Loucy (cell line): ENCODE measurements at regions not wholly inside any gene's neighbourhood (a gene's known extent, or its start where the extent isn't known, plus 50 kb on each side); places are given as distances from the start of the nearest gene placed in this dataset.

Experiments used
- H2AFZ ChIP-seq: fragments of 200-600 bp; sonication (generic); 2 replicates; pipeline ENCODE4 v1.6.0; 2016; ENCODE audit warnings: antibody characterized with exemption, mild to moderate bottlenecking, low read length, moderate library complexity
- H3F3A ChIP-seq: fragments of 200-600 bp; 2 replicates; pipeline ENCODE4 v1.6.0; 2016; ENCODE audit warnings: antibody characterized with exemption, low read depth, mild to moderate bottlenecking
- H3K27me3 ChIP-seq: fragments of 200-600 bp; sonication (generic); 2 replicates; pipeline ENCODE4 v1.6.1; 2014; ENCODE audit warnings: low read length, mild to moderate bottlenecking; ENCODE audit not compliant: insufficient read depth, poor library complexity, severe bottlenecking
- H3K36me3 ChIP-seq: fragments of 200-600 bp; sonication (generic); 2 replicates; pipeline ENCODE4 v1.6.1; 2016; ENCODE audit warnings: low read length; ENCODE audit not compliant: insufficient read depth
- H3K4me1 ChIP-seq: fragments of 200-600 bp; sonication (generic); 2 replicates; pipeline ENCODE4 v1.5.1; 2014; ENCODE audit warnings: low read length, mild to moderate bottlenecking; ENCODE audit not compliant: insufficient read depth, poor library complexity, severe bottlenecking
- H3K4me2 ChIP-seq: fragments of 200-600 bp; sonication (generic); 2 replicates; pipeline ENCODE4 v1.6.0; 2014; ENCODE audit warnings: antibody characterized with exemption, low read length, low read depth, mild to moderate bottlenecking; ENCODE audit not compliant: poor library complexity, severe bottlenecking
- H3K4me3 ChIP-seq: fragments of 200-600 bp; sonication (generic); 2 replicates; pipeline ENCODE4 v1.5.1; 2014; ENCODE audit warnings: low read length, mild to moderate bottlenecking, mixed read lengths; ENCODE audit not compliant: poor library complexity, severe bottlenecking
- H3K79me2 ChIP-seq: fragments of 200-600 bp; sonication (generic); 2 replicates; pipeline ENCODE4 v1.6.1; 2014; ENCODE audit warnings: low read length; ENCODE audit not compliant: insufficient read depth
- H3K9ac ChIP-seq: fragments of 200-600 bp; sonication (generic); 2 replicates; pipeline ENCODE4 v1.6.0; 2014; ENCODE audit warnings: mild to moderate bottlenecking, low read depth, low read length, moderate library complexity; ENCODE audit not compliant: poor library complexity, severe bottlenecking
- H3K9me2 ChIP-seq: fragments of 200-600 bp; sonication (generic); replicated peaks from 2 replicates; pipeline ENCODE4 v1.6.1; 2016; ENCODE audit warnings: low read depth, low read length, mixed read lengths
- H3K9me3 ChIP-seq: fragments of 200-600 bp; sonication (generic); 2 replicates; pipeline ENCODE4 v1.6.1; 2014; ENCODE audit warnings: mild to moderate bottlenecking, antibody characterized with exemption, low read length, low read depth; ENCODE audit not compliant: insufficient read depth
- H4K20me1 ChIP-seq: fragments of 200-600 bp; sonication (generic); 2 replicates; pipeline ENCODE4 v1.6.0; 2014; ENCODE audit warnings: antibody characterized with exemption, low read length, mild to moderate bottlenecking; ENCODE audit not compliant: insufficient read depth, poor library complexity, severe bottlenecking
- CTCF ChIP-seq: fragments of 200-600 bp; sonication (generic); conservative IDR thresholded peaks from 2 replicates; pipeline ENCODE4 v1.5.1; 2014; ENCODE audit warnings: mild to moderate bottlenecking, antibody characterized with exemption, low read length
- EZH2phosphoT487 ChIP-seq: fragments of 200-600 bp; IDR thresholded peaks from 2 replicates; pipeline ENCODE4 v1.6.1; 2018; ENCODE audit warnings: antibody characterized with exemption, mild to moderate bottlenecking, moderate library complexity, borderline replicate concordance

GRCh38 chr15:78697449-78697848, 56.4 kb upstream of the CHRNB4 start:
- H3K79me2 ChIP-seq: no peaks in the 10 kb centered on the region
- H3K36me3 ChIP-seq: no peaks in the 10 kb centered on the region
- TF ChIP-seq EZH2phosphoT487: no peak
- TF ChIP-seq CTCF: no peak
- H3K4me3 ChIP-seq: no peak overlapping the region
- no peaks in the 10 kb centered on the region for H3K4me1 ChIP-seq
- H3F3A ChIP-seq: no peaks in the 10 kb centered on the region
- no peak overlapping the region for H2AFZ ChIP-seq
- no peaks in the 10 kb centered on the region for H3K9me2 ChIP-seq
- H3K27me3 ChIP-seq: no peaks in the 10 kb centered on the region
- no peaks in the 10 kb centered on the region for H3K9me3 ChIP-seq
- no peaks in the 10 kb centered on the region for H4K20me1 ChIP-seq
- H3K4me2 ChIP-seq: no peak overlapping the region
- no peak overlapping the region for H3K9ac ChIP-seq

GRCh38 chr15:78696436-78696835, 55.4 kb upstream of the CHRNB4 start:
- H3K36me3 ChIP-seq: no peaks in the 10 kb centered on the region
- no peak overlapping the region for H3K4me3 ChIP-seq
- no peak overlapping the region for H3K4me2 ChIP-seq
- no peak for TF ChIP-seq CTCF
- TF ChIP-seq EZH2phosphoT487: no peak
- H3K9me3 ChIP-seq: no peaks in the 10 kb centered on the region
- H3K9me2 ChIP-seq: no peaks in the 10 kb centered on the region
- no peaks in the 10 kb centered on the region for H3F3A ChIP-seq
- no peak overlapping the region for H2AFZ ChIP-seq
- no peaks in the 10 kb centered on the region for H3K27me3 ChIP-seq
- no peaks in the 10 kb centered on the region for H3K4me1 ChIP-seq
- H3K9ac ChIP-seq: no peak overlapping the region
- no peaks in the 10 kb centered on the region for H4K20me1 ChIP-seq
- no peaks in the 10 kb centered on the region for H3K79me2 ChIP-seq

- Histone ChIP-seq H3K4me2 (no peak overlapping the region), H3K27me3 (no peaks in the 10 kb centered on the region), H2AFZ (no peak overlapping the region), H3K36me3 (no peaks in the 10 kb centered on the region), H3K9me3 (no peaks in the 10 kb centered on the region), H3F3A (no peaks in the 10 kb centered on the region), H3K4me3 (no peak overlapping the region), H3K9ac (no peak overlapping the region), H3K4me1 (no peaks in the 10 kb centered on the region), H3K9me2 (no peaks in the 10 kb centered on the region), H3K79me2 (no peaks in the 10 kb centered on the region), H4K20me1 (no peaks in the 10 kb centered on the region)
- TF ChIP-seq EZH2phosphoT487 (no peak), CTCF (no peak)
Measured at GRCh38 chr15:78695854-78696253, 54.8 kb upstream of the CHRNB4 start.
